Urinary bladder (tissue), 3 donors: ENCODE measurements at regions not wholly inside any gene's neighbourhood (a gene's known extent, or its start where the extent isn't known, plus 50 kb on each side); places are given as distances from the start of the nearest gene placed in this dataset.
"Not testable (repeated sequence)": the region's sequence is repeated elsewhere in the genome, so short reads cannot be mapped to it uniquely, and the experiment has no call there.

ENCODE experiments used
- DNase-seq: peaks from one replicate; pipeline ENCODE4 v3.0.0-alpha.2; 2015; ENCODE audit errors: extremely low spot score
- H3K27ac ChIP-seq: one replicate; pipeline ENCODE4 v1.5.1; 2013; ENCODE audit warnings: low read depth, mild to moderate bottlenecking, moderate library complexity
- H3K36me3 ChIP-seq: one replicate; pipeline ENCODE4 v1.6.1; 2013; ENCODE audit warnings: mild to moderate bottlenecking, moderate library complexity; ENCODE audit not compliant: insufficient read depth
- H3K4me1 ChIP-seq: one replicate; pipeline ENCODE4 v1.6.1; 2013; ENCODE audit warnings: mild to moderate bottlenecking, moderate library complexity; ENCODE audit not compliant: insufficient read depth
- H3K4me3 ChIP-seq: one replicate; pipeline ENCODE4 v1.5.1; 2013; ENCODE audit warnings: low read depth, low read length
- WGBS: extraction: QIAGEN DNeasy Blood & Tissue Kit; methylation state at CpG from one replicate; pipeline ENCODE4 v1.1.7; 2013; 5-methylcytosine and 5-hydroxymethylcytosine counted together
- donor health status: healthy with polysubstance abuse.
- donor health status: healthy.

GRCh38 chr5:5886812-5887486 lies 464.5 kb downstream of the ICE1 start:
- Histone ChIP-seq H3K27ac (no peak overlapping the region), H3K4me1 (no peaks in the 10 kb centered on the region), H3K4me3 (no peak overlapping the region), H3K36me3 (no peaks in the 10 kb centered on the region)
- WGBS: 15% methylated on average over 42 of the region's 42 CpGs
- DNase-seq: no peak

GRCh38 chr5:5886353-5886752 lies 463.9 kb downstream of the ICE1 start:
- Histone ChIP-seq H3K36me3 (no peaks in the 10 kb centered on the region), H3K4me1 (no peaks in the 10 kb centered on the region), H3K4me3 (no peak overlapping the region), H3K27ac (no peak overlapping the region)
- WGBS: 89% methylated on average over 20 of the region's 20 CpGs
- no peak for DNase-seq

DNA sequence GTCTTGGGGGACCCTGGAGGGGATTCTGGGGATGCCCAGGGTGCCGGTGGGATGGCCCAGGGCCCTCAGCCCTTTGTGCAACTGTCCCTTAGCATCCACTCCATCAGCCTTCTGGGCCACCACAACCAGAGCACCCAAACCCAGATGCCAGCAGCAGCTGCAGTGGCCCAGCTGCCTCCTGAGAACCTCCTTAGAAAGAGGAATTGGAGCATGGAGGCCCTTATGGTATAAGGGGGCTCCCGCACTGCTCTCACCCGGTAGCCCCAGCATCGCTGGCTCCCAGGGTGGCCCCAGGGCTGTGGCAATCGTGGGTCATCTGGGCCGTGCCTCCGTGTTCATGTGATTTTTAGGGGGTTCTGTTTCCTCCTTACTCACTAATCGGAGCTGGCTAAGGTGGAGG lies 463.3 kb downstream of the ICE1 start:
- Histone ChIP-seq H3K27ac (no peak overlapping the region), H3K4me1 (no peaks in the 10 kb centered on the region), H3K4me3 (no peak overlapping the region), H3K36me3 (no peaks in the 10 kb centered on the region)
- DNase-seq: no peak
- 82% methylated on average over 8 of the region's 8 CpGs for WGBS

GRCh38 chr5:5884593-5884992 lies 462.1 kb downstream of the ICE1 start:
- Histone ChIP-seq H3K4me1 (no peaks in the 10 kb centered on the region), H3K4me3 (no peak overlapping the region), H3K27ac (no peak overlapping the region), H3K36me3 (no peaks in the 10 kb centered on the region)
- no peak for DNase-seq
- 87% methylated on average over 5 of the region's 5 CpGs for WGBS

GRCh38 chr5:5883562-5883961 lies 461.1 kb downstream of the ICE1 start:
- H3K4me1 ChIP-seq: no peaks in the 10 kb centered on the region
- no peak overlapping the region for H3K4me3 ChIP-seq
- no peak for DNase-seq
- 69% methylated on average over 5 of the region's 5 CpGs for WGBS
- H3K36me3 ChIP-seq: no peaks in the 10 kb centered on the region
- H3K27ac ChIP-seq: no peak overlapping the region

DNA sequence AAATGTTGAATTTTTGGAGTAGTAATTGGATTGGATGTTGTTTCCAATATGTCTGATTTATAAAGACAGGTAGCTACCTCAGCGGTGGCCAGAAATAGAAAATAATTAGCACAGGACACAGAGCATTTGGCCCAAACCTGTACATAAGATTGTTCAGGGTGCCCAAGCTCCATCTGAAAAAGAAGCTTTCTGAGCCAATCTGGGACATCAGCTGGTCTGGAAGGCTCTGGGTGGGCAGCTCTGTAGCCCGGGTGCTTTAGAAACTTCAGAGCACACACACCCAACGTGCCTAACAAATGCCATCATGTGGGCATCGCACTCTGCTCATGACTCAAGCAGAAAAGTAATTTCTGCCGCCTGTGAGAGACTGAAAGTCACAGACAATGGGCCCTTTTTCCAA lies 460.7 kb downstream of the ICE1 start:
- no peak overlapping the region for H3K27ac ChIP-seq
- 85% methylated on average over 5 of the region's 5 CpGs for WGBS
- H3K4me3 ChIP-seq: no peak overlapping the region
- no peaks in the 10 kb centered on the region for H3K36me3 ChIP-seq
- no peak for DNase-seq
- no peaks in the 10 kb centered on the region for H3K4me1 ChIP-seq

GRCh38 chr5:5882706-5883105 lies 460.2 kb downstream of the ICE1 start:
- Histone ChIP-seq H3K36me3 (no peaks in the 10 kb centered on the region), H3K27ac (no peak overlapping the region), H3K4me1 (no peaks in the 10 kb centered on the region), H3K4me3 (no peak overlapping the region)
- no peak for DNase-seq
- 66% methylated on average over 6 of the region's 6 CpGs for whole genome bisulfite sequencing

- 32% methylated on average over 5 of the region's 5 CpGs for WGBS
- Histone ChIP-seq H3K4me3 (no peak overlapping the region), H3K27ac (no peak overlapping the region), H3K4me1 (no peaks in the 10 kb centered on the region), H3K36me3 (no peaks in the 10 kb centered on the region)
- DNase-seq: no peak
Measured at GRCh38 chr5:5881294-5881693, 458.8 kb downstream of the ICE1 start.

DNA sequence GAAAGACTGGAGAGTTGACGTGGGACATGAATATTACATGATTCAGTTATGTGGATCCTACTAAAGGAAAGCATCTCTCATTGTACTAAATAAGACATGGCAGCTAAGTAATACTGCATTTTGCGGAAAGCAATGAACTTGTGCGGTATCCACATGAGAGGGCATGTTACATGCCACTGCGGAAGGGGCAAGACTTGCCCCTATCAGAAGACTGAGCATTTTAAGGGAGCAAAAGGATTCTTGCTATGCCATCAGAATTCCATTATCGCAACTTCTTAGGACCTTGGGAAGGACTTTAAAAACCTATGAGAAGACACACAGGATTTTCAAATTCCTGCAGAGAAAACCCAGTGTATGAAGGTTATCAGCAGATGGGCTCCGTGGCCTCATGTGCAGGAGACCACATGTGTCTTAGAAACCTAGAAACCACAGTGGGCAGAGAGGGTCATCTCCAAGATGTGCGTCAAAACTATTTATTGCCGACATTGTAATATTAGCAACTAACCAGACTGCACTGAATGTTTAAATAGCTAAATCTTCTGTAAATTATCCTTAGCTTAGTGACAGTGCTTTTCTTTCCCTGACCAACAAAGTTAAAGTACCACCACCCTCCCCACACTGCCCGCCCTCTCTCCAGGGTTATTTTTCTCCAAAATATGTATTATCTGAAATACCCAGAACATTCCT lies 457.7 kb downstream of the ICE1 start:
- H3K27ac ChIP-seq: no peak overlapping the region
- no peaks in the 10 kb centered on the region for H3K4me1 ChIP-seq
- H3K4me3 ChIP-seq: no peak overlapping the region
- no peaks in the 10 kb centered on the region for H3K36me3 ChIP-seq
- DNase-seq: no peak
- WGBS: 89% methylated on average over 9 of the region's 9 CpGs

DNA sequence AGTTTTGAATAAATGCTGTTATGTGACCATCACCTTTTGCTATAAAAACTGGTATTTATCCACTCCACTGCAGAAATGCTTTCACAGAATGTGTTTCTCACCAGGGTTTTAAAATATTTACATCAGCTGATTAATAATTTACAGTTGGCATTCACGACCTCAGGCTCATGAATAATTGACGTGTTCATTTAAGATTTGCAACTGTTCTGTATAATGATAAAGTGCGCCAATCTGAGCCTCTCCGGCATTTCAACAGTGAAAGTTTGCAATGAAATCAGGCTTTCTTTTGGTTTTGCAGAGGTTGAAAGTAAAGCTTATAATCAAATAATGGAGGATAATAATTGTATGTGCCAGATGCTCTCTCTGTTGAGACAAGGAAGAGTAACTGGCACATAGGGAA lies 434.9 kb downstream of the ICE1 start:
- H3K36me3 ChIP-seq: no peaks in the 10 kb centered on the region
- no peak for DNase-seq
- H3K4me3 ChIP-seq: no peak overlapping the region
- H3K27ac ChIP-seq: no peak overlapping the region
- WGBS: 82% methylated on average over 4 of the region's 4 CpGs
- no peaks in the 10 kb centered on the region for H3K4me1 ChIP-seq

GRCh38 chr5:5854087-5854486 lies 431.6 kb downstream of the ICE1 start:
- no peak for DNase-seq
- WGBS: 80% methylated on average over 2 of the region's 2 CpGs

GRCh38 chr5:5838493-5838892 lies 416.0 kb downstream of the ICE1 start:
- H3K4me1 ChIP-seq: no peaks in the 10 kb centered on the region
- no peaks in the 10 kb centered on the region for H3K36me3 ChIP-seq
- H3K4me3 ChIP-seq: no peak overlapping the region
- WGBS: 86% methylated on average over 12 of the region's 12 CpGs
- no peak overlapping the region for H3K27ac ChIP-seq
- no peak for DNase-seq

More at GRCh38 chr5:5854087-5854486, 431.6 kb downstream of the ICE1 start:
- Histone ChIP-seq H3K27ac (no peak overlapping the region), H3K4me3 (no peak overlapping the region), H3K36me3 (no peaks in the 10 kb centered on the region), H3K4me1 (no peaks in the 10 kb centered on the region)

- not testable (repeated sequence) for DNase-seq, H3K4me3 ChIP-seq, H3K4me1 ChIP-seq, H3K36me3 ChIP-seq, H3K27ac ChIP-seq
- 82% methylated on average over 6 of the region's 6 CpGs for WGBS
Measured at GRCh38 chr5:5831622-5832021, 409.1 kb downstream of the ICE1 start.

- 84% methylated on average over 5 of the region's 5 CpGs for WGBS
- no peak overlapping the region for H3K4me3 ChIP-seq
- no peak overlapping the region for H3K27ac ChIP-seq
- DNase-seq: no peak
- H3K36me3 ChIP-seq: no peaks in the 10 kb centered on the region
- H3K4me1 ChIP-seq: no peaks in the 10 kb centered on the region
Measured at GRCh38 chr5:5828619-5829018, 406.1 kb downstream of the ICE1 start.
